ENCODE measurements at regions not wholly inside any gene's neighbourhood (a gene's known extent, or its start where the extent isn't known, plus 50 kb on each side); places are given as distances from the start of the nearest gene placed in this dataset.

DNA sequence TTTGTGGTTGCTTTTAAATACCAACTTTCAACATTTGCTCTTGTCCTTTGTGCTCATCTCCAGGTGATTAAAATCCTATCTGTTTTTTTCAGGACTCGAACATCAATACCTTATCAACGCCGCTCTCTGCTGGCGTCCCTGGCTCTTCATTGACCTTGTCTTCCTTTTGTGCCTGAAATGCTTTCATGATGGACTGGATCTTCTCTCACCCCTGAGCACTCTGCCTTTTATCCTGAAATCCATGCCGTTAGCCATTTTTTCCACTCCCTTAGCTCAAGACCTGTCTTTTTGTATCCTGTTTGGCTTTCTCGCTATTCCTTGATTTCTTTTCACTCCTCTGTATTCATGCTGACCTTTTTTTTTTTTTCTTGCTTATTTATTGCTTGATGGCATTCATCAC, 549.5 kb upstream of the CPEB2 start:
- no peak overlapping the region for H3K27ac ChIP-seq
- no peaks in the 10 kb centered on the region for H3K36me3 ChIP-seq
- H3K9me3 ChIP-seq = no peaks in the 10 kb centered on the region
- H3K4me1 ChIP-seq = no peaks in the 10 kb centered on the region
- H3K27me3 ChIP-seq = no peaks in the 10 kb centered on the region
- no peak for ATAC-seq
- no peak for DNase-seq
- no peak for TF ChIP-seq POLR2A (IDR thresholded peaks at IDR 0.05)
- TF ChIP-seq, protein P1, sequence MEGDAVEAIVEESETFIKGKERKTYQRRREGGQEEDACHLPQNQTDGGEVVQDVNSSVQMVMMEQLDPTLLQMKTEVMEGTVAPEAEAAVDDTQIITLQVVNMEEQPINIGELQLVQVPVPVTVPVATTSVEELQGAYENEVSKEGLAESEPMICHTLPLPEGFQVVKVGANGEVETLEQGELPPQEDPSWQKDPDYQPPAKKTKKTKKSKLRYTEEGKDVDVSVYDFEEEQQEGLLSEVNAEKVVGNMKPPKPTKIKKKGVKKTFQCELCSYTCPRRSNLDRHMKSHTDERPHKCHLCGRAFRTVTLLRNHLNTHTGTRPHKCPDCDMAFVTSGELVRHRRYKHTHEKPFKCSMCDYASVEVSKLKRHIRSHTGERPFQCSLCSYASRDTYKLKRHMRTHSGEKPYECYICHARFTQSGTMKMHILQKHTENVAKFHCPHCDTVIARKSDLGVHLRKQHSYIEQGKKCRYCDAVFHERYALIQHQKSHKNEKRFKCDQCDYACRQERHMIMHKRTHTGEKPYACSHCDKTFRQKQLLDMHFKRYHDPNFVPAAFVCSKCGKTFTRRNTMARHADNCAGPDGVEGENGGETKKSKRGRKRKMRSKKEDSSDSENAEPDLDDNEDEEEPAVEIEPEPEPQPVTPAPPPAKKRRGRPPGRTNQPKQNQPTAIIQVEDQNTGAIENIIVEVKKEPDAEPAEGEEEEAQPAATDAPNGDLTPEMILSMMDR (IDR thresholded peaks at IDR 0.05) = no peak
- no peak overlapping the region for H3K4me3 ChIP-seq
- WGBS (ENCODE audit: insufficient coverage, low coverage, low lambda C conversion rate, missing lambda C conversion rate) = 22% methylated on average over 6 of the region's 6 CpGs
- intact Hi-C loops (cut with DNase I) = no loop called here

DNA sequence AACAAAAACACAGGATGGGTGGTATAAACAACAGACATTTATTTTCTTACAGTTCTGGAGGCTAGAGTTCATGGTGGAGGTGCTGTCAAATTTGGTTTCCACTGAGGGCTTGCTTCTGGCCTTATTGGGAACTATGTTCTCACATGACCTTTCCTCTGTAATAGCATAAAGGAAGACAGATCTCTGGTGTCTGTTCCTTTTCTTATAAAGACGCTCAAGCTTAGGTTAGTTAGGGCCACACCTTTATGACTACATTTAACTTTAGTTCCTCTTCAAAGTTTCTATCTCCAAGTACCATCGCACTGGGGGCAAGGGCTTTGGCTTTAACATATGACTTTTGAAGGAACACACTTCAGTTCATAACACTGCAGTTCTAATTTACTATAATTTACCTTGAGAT, 543.8 kb upstream of the CPEB2 start:
- no peak for DNase-seq
- no peak for ATAC-seq
- Histone ChIP-seq H3K36me3 (no peaks in the 10 kb centered on the region), H3K4me3 (no peak overlapping the region), H3K27ac (no peak overlapping the region), H3K27me3 (no peaks in the 10 kb centered on the region), H3K4me1 (no peaks in the 10 kb centered on the region), H3K9me3 (no peaks in the 10 kb centered on the region)
- 57% methylated on average over 2 of the region's 2 CpGs for WGBS (ENCODE audit: insufficient coverage, low coverage, low lambda C conversion rate, missing lambda C conversion rate)
- no peak for TF ChIP-seq POLR2A (IDR thresholded peaks at IDR 0.05)
- TF ChIP-seq, protein P1 (IDR thresholded peaks at IDR 0.05) = no peak
- intact Hi-C loops (cut with DNase I) = no loop called here

DNA sequence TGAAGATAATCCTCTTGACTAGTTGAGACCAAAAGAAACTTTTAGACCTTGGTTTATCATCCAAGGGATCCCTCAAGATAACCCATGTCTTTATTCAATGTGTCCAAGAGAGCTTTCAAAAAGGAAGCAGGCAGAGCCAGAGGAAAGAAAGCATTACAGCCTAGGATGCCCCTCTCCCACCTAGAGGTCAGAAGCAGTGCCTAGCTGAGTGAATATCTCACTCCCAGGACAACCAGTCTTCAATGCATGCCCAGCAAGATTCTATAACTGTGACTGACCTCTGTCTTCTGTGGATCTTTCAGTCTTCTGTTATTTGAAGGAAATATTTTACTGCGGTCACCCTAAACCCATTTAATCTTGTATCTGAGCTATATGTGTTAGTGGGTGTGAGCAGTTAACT, 537.2 kb upstream of the CPEB2 start:
- WGBS (ENCODE audit: insufficient coverage, low coverage, low lambda C conversion rate, missing lambda C conversion rate) = 78% methylated on average over 1 of the region's 1 CpG
- ATAC-seq (no peak), DNase-seq (no peak)
- Histone ChIP-seq H3K27ac (no peak overlapping the region), H3K4me1 (no peaks in the 10 kb centered on the region), H3K27me3 (no peaks in the 10 kb centered on the region), H3K9me3 (no peaks in the 10 kb centered on the region), H3K36me3 (no peaks in the 10 kb centered on the region), H3K4me3 (no peak overlapping the region)
- no peak for TF ChIP-seq POLR2A (IDR thresholded peaks at IDR 0.05)
- TF ChIP-seq, protein P1 (IDR thresholded peaks at IDR 0.05) = no peak
- intact Hi-C loops (cut with DNase I) = no loop called here

DNA sequence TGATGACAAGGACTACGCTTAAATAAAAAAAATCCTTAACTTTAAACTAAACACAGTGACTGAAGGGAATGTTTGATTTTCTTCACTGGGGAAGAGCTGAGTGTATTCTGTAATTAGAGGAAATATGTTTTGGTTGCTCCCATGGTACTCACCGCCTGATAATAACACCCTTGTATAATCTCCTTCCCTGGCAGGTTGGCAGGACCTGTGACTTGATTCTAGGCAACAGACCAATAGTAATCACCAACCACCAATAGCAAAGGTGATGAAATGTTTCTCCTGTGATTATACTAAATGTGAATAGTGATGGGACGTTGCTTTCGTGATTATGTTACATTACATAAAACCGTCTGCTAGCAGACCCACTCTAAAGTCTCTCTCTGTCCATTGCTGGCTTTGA, 536.8 kb upstream of the CPEB2 start:
- H3K27ac ChIP-seq = no peak overlapping the region
- H3K36me3 ChIP-seq = no peaks in the 10 kb centered on the region
- no peak for DNase-seq
- no peaks in the 10 kb centered on the region for H3K4me1 ChIP-seq
- ATAC-seq = no peak
- H3K27me3 ChIP-seq = no peaks in the 10 kb centered on the region
- WGBS (ENCODE audit: insufficient coverage, low coverage, low lambda C conversion rate, missing lambda C conversion rate) = 55% methylated on average over 5 of the region's 5 CpGs
- intact Hi-C loops (cut with DNase I) = no loop called here
- H3K9me3 ChIP-seq = no peaks in the 10 kb centered on the region
- TF ChIP-seq, protein P1 (IDR thresholded peaks at IDR 0.05) = no peak
- TF ChIP-seq POLR2A (IDR thresholded peaks at IDR 0.05) = no peak
- no peak overlapping the region for H3K4me3 ChIP-seq

DNA sequence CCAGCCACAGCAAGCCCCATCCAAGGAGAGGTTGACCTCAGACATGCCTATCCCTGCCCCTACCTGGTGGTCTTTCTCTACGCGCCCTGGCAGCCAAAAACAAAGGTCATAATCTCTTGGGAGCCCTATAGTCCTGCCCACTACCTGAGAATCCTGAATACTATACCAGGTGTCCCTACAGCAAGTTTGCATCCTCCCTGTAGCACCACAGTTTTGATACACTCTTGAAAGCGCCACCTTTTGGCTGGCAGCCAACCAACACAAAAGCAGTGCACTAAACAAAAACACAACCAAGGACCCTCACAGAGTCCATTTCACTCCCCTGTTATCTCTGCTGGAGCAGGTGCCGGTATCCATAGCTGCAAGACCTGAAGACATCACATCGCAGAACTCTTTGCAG, 523.8 kb upstream of the CPEB2 start:
- Histone ChIP-seq H3K27ac (no peak overlapping the region), H3K36me3 (no peaks in the 10 kb centered on the region), H3K9me3 (no peaks in the 10 kb centered on the region), H3K4me1 (no peaks in the 10 kb centered on the region), H3K4me3 (no peak overlapping the region), H3K27me3 (no peaks in the 10 kb centered on the region)
- ATAC-seq (no peak), DNase-seq (no peak)
- no peak for TF ChIP-seq POLR2A (IDR thresholded peaks at IDR 0.05)
- TF ChIP-seq, protein P1 (IDR thresholded peaks at IDR 0.05) = no peak
- intact Hi-C loops (cut with DNase I) = no loop called here
- WGBS (ENCODE audit: insufficient coverage, low coverage, low lambda C conversion rate, missing lambda C conversion rate) = 92% methylated on average over 2 of the region's 5 CpGs
